CD14-positive monocyte (primary cell): ENCODE measurements at regions not wholly inside any gene's neighbourhood (a gene's known extent, or its start where the extent isn't known, plus 50 kb on each side); places are given as distances from the start of the nearest gene placed in this dataset.

ENCODE experiments used
- DNase-seq, 3 donors: peaks; one replicate each; pipeline ENCODE4 v3.0.0-alpha.2; 2011 to 2022
- H2AFZ ChIP-seq: 2 replicates; pipeline ENCODE4 v1.6.0; 2012; ENCODE audit warnings: mild to moderate bottlenecking, low read depth, low read length, inconsistent platforms; ENCODE audit not compliant: insufficient read depth, poor library complexity, severe bottlenecking
- H3K27ac ChIP-seq, 2 donors: 1 replicate in 1 of 2; 2 replicates in 1 of 2; pipeline ENCODE4 v1.5.1; 2012 to 2013; ENCODE audit warnings: low read length in 2 of 2, control low read depth in 1 of 2, inconsistent platforms in 1 of 2, low read depth in 1 of 2, mild to moderate bottlenecking in 1 of 2
- H3K27me3 ChIP-seq, 2 donors: one replicate each; pipeline versions ENCODE4 v1.6.0 to v1.6.1; 2011 to 2013; ENCODE audit warnings: low read length in 2 of 2; ENCODE audit not compliant: control insufficient read depth in 2 of 2, insufficient read depth in 2 of 2
- H3K36me3 ChIP-seq, 2 donors: replicated peaks in 1 of 2; 1 replicate in 1 of 2; 2 replicates in 1 of 2; pipeline versions ENCODE4 v1.5.1 to v1.6.1; 2012 to 2013; ENCODE audit warnings: low read length in 2 of 2, control low read depth in 1 of 2, inconsistent platforms in 1 of 2, mild to moderate bottlenecking in 1 of 2; ENCODE audit not compliant: insufficient read depth in 2 of 2, control insufficient read depth in 1 of 2
- H3K4me1 ChIP-seq, 2 donors: 1 replicate in 1 of 2; 2 replicates in 1 of 2; pipeline versions ENCODE4 v1.5.1 to v1.6.1; 2012 to 2013; ENCODE audit warnings: low read length in 2 of 2, control low read depth in 1 of 2, inconsistent platforms in 1 of 2, mild to moderate bottlenecking in 1 of 2, moderate library complexity in 1 of 2; ENCODE audit not compliant: insufficient read depth in 2 of 2, control insufficient read depth in 1 of 2
- H3K4me2 ChIP-seq: replicated peaks from 2 replicates; pipeline ENCODE3; 2012; ENCODE audit warnings: low read length, moderate library complexity, mild to moderate bottlenecking; ENCODE audit not compliant: poor library complexity, severe bottlenecking; ENCODE audit errors: extremely low read depth
- H3K4me3 ChIP-seq, 3 experiments: fragments of 200-600 bp in 1 of 3; sonication (generic) in 1 of 3; replicated peaks in 1 of 3; 1 replicate in 2 of 3; 2 replicates in 1 of 3; pipeline ENCODE4 v1.5.1; 2011 to 2013; ENCODE audit warnings: low read length in 3 of 3, mild to moderate bottlenecking in 3 of 3, control low read depth in 2 of 3, low read depth in 2 of 3, inconsistent platforms in 1 of 3, moderate library complexity in 1 of 3
- H3K79me2 ChIP-seq: 2 replicates; pipeline ENCODE4 v1.6.0; 2012; ENCODE audit warnings: mild to moderate bottlenecking, control low read depth, inconsistent platforms, low read length, moderate library complexity; ENCODE audit not compliant: insufficient read depth
- H3K9ac ChIP-seq: 2 replicates; pipeline ENCODE4 v1.6.0; 2017; ENCODE audit warnings: low read length, mild to moderate bottlenecking; ENCODE audit not compliant: insufficient read depth, poor library complexity, severe bottlenecking
- H3K9me3 ChIP-seq, 2 donors: replicated peaks in 1 of 2; 1 replicate in 1 of 2; 2 replicates in 1 of 2; pipeline versions ENCODE4 v1.5.1 to v1.6.1; 2012 to 2013; ENCODE audit warnings: low read length in 2 of 2, control low read depth in 1 of 2; ENCODE audit not compliant: control insufficient read depth in 1 of 2, insufficient read depth in 1 of 2
- H4K20me1 ChIP-seq: 2 replicates; pipeline ENCODE4 v1.6.0; 2012; ENCODE audit warnings: mild to moderate bottlenecking, low read length, control low read depth, moderate library complexity; ENCODE audit not compliant: insufficient read depth
- H3K27ac Mint-ChIP-seq, 7 donors: one replicate each; pipeline ENCODE4 v1.8.0; 2020; ENCODE audit warnings: mild to moderate bottlenecking in 7 of 7, mixed read lengths in 7 of 7, moderate library complexity in 6 of 7, inconsistent platforms in 2 of 7
- H3K27me3 Mint-ChIP-seq, 3 donors: one replicate each; pipeline ENCODE4 v1.8.0; 2021 to 2022; ENCODE audit warnings: low read depth in 3 of 3, mild to moderate bottlenecking in 3 of 3, mixed read lengths in 3 of 3, moderate library complexity in 3 of 3, inconsistent platforms in 1 of 3
- H3K36me3 Mint-ChIP-seq, 2 donors: one replicate each; pipeline ENCODE4 v1.8.0; 2020; ENCODE audit warnings: mixed read lengths in 2 of 2, inconsistent platforms in 1 of 2, mild to moderate bottlenecking in 1 of 2
- H3K4me1 Mint-ChIP-seq: one replicate; pipeline ENCODE4 v1.8.0; 2020; ENCODE audit warnings: mild to moderate bottlenecking, mixed read lengths
- H3K4me3 Mint-ChIP-seq, 2 donors: one replicate each; pipeline ENCODE4 v1.8.0; 2020; ENCODE audit warnings: mild to moderate bottlenecking in 2 of 2, mixed read lengths in 2 of 2, moderate library complexity in 1 of 2
- H3K9me3 Mint-ChIP-seq, 7 donors: one replicate each; pipeline ENCODE4 v1.8.0; 2020 to 2022; ENCODE audit warnings: mixed read lengths in 7 of 7, mild to moderate bottlenecking in 6 of 7, moderate library complexity in 6 of 7, inconsistent platforms in 2 of 7
- WGBS: methylation state at CpG from one replicate; pipeline ENCODE4 v1.1.5; 2013; ENCODE audit warnings: missing lambda C conversion rate; ENCODE audit not compliant: insufficient coverage; 5-methylcytosine and 5-hydroxymethylcytosine counted together
- intact Hi-C, 2 donors: fragments of 100-400 bp; cut with micrococcal nuclease; formaldehyde crosslinking; loops; one replicate each; pipeline versions ENCODE4 v1.15.0 to v1.15.1; 2023
- TF ChIP-seq, protein P1 (sequence below): fragments of 200-600 bp; IDR thresholded peaks from one replicate; pipeline ENCODE4 v1.8.0; 2022; ENCODE audit warnings: antibody characterized with exemption, mild to moderate bottlenecking

DNA sequence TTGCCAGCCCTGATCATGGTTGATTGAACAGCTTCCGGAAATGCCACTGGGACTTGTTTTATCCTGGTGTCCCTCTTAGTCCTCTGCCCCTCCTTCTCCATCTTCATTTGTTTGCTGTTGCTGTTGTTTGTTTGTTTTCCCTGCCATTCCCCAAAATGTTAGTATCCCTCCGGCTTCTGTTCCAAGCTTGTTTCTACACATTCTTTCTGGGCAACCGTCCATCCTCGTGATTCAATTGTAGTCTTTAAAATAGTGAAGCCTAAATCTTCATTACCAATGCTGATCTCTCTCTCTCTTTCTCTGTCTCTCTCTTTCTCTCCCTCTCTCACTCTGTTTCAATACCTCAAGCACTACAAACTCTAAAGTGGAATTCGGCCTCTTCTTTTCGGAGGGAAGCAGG, 649.3 kb upstream of the ARGLU1 start:
- no peak overlapping the region for H3K4me3 Mint-ChIP-seq
- no peak for DNase-seq
- H3K27ac ChIP-seq, result no peak overlapping the region
- H3K4me3 ChIP-seq, result no peak overlapping the region
- no peak overlapping the region for H3K4me2 ChIP-seq
- H2AFZ ChIP-seq, result no peak overlapping the region
- no peaks in the 10 kb centered on the region for H3K4me1 Mint-ChIP-seq
- H3K79me2 ChIP-seq, result no peaks in the 10 kb centered on the region
- intact Hi-C loops, result no loop called here
- no peaks in the 10 kb centered on the region for H4K20me1 ChIP-seq
- no peak overlapping the region for H3K27ac Mint-ChIP-seq
- no peaks in the 10 kb centered on the region for H3K36me3 Mint-ChIP-seq
- H3K27me3 Mint-ChIP-seq, result peaks cover 0 to 4% (median 2%) of the 10 kb centered on the region in 3 donors
- TF ChIP-seq, protein P1, sequence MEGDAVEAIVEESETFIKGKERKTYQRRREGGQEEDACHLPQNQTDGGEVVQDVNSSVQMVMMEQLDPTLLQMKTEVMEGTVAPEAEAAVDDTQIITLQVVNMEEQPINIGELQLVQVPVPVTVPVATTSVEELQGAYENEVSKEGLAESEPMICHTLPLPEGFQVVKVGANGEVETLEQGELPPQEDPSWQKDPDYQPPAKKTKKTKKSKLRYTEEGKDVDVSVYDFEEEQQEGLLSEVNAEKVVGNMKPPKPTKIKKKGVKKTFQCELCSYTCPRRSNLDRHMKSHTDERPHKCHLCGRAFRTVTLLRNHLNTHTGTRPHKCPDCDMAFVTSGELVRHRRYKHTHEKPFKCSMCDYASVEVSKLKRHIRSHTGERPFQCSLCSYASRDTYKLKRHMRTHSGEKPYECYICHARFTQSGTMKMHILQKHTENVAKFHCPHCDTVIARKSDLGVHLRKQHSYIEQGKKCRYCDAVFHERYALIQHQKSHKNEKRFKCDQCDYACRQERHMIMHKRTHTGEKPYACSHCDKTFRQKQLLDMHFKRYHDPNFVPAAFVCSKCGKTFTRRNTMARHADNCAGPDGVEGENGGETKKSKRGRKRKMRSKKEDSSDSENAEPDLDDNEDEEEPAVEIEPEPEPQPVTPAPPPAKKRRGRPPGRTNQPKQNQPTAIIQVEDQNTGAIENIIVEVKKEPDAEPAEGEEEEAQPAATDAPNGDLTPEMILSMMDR, result no peak
- no peaks in the 10 kb centered on the region for H3K9me3 ChIP-seq
- 92% methylated on average over 5 of the region's 6 CpGs for WGBS
- no peak overlapping the region for H3K9ac ChIP-seq
- H3K36me3 ChIP-seq, result no peaks in the 10 kb centered on the region
- no peaks in the 10 kb centered on the region for H3K4me1 ChIP-seq
- peaks cover 0 to 1% (median 0%) of the 10 kb centered on the region in 7 donors for H3K9me3 Mint-ChIP-seq
- no peaks in the 10 kb centered on the region for H3K27me3 ChIP-seq

DNA sequence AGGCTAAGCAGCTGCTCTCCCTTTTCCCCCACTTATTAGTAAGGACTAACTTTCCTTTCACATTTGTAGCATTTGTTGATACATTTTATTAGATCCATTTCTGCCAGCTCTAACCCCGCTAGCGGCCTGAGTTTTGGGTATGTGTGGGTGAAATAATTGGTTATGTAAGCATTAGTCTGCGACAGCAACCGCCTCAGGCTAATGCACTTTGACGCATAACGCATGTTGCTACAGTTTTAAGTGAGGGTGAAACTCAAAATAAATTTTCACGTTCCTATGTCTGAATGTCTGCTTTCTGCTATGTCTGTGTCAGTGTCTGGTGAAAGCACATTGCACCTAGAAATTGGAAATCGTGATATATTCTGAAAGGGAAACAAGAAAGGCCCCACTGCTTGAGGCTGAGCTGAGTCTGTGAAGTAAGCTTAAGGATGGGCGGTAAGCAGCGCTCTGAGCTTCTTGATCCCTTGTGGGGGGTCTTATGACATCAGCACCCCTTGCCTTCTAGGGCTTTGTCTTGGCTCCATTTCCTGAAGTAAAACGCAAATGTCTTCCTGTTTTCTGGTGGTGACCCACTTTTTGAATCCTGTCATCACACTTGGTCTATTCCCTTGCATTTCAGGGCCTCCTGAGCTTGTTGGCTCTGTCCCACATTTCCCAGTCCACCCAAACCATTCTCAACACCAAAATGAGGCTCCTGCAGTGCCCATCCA, 648.3 kb upstream of the ARGLU1 start:
- Mint-ChIP-seq H3K27ac (peak overlapping the region in 1 of 7 donors; percentile 16), H3K4me1 (no peaks in the 10 kb centered on the region), H3K9me3 (peaks cover 0 to 1% (median 0%) of the 10 kb centered on the region in 7 donors), H3K27me3 (peaks cover 0 to 4% (median 2%) of the 10 kb centered on the region in 3 donors), H3K4me3 (no peak overlapping the region), H3K36me3 (no peaks in the 10 kb centered on the region)
- no peak overlapping the region for H3K9ac ChIP-seq
- no peaks in the 10 kb centered on the region for H3K9me3 ChIP-seq
- TF ChIP-seq, protein P1, result no peak
- H3K27ac ChIP-seq, result no peak overlapping the region
- intact Hi-C loops, result no loop called here
- H3K36me3 ChIP-seq, result no peaks in the 10 kb centered on the region
- no peak overlapping the region for H3K4me3 ChIP-seq
- no peaks in the 10 kb centered on the region for H4K20me1 ChIP-seq
- no peak overlapping the region for H2AFZ ChIP-seq
- no peak overlapping the region for H3K4me2 ChIP-seq
- WGBS, result 80% methylated on average over 10 of the region's 11 CpGs
- no peaks in the 10 kb centered on the region for H3K27me3 ChIP-seq
- DNase-seq, result no peak
- no peaks in the 10 kb centered on the region for H3K4me1 ChIP-seq
- H3K79me2 ChIP-seq, result no peaks in the 10 kb centered on the region
